Upper lobe of left lung (tissue), 6 donors: ENCODE measurements at regions not wholly inside any gene's neighbourhood (a gene's known extent, or its start where the extent isn't known, plus 50 kb on each side); places are given as distances from the start of the nearest gene placed in this dataset.

Source experiments
- ATAC-seq, 2 donors: fragments of 200-7000 bp; cut with Tn5 transposase; one replicate each; pipeline ENCODE4 v1.9.1; 2022; ENCODE audit warnings: mild to moderate bottlenecking in 2 of 2, moderate library complexity in 2 of 2; ENCODE audit not compliant: low FRiP score in 2 of 2
- DNase-seq, 2 donors: peaks; one replicate each; pipeline ENCODE4 v3.0.0-alpha.2; 2019 to 2020
- H3K27ac ChIP-seq, 4 donors: fragments of 200-600 bp; sonication (generic); one replicate each; pipeline ENCODE4 v1.5.1; 2016 to 2019
- H3K27me3 ChIP-seq, 4 donors: fragments of 200-600 bp; sonication (generic); one replicate each; pipeline ENCODE4 v1.5.1; 2017 to 2019
- H3K36me3 ChIP-seq, 4 donors: fragments of 200-600 bp; sonication (generic); one replicate each; pipeline ENCODE4 v1.5.1; 2016 to 2019
- H3K4me1 ChIP-seq, 4 donors: fragments of 200-600 bp; sonication (generic); one replicate each; pipeline ENCODE4 v1.5.1; 2018 to 2019
- H3K4me3 ChIP-seq, 4 donors: fragments of 200-600 bp; sonication (generic); one replicate each; pipeline ENCODE4 v1.5.1; 2017 to 2019; ENCODE audit warnings: mild to moderate bottlenecking in 2 of 4, moderate library complexity in 1 of 4
- H3K9me3 ChIP-seq, 4 donors: fragments of 200-600 bp; sonication (generic); one replicate each; pipeline ENCODE4 v1.5.1; 2018 to 2019
- EP300 ChIP-seq, 4 donors: sonication (generic); formaldehyde crosslinking; IDR thresholded peaks; one replicate each; pipeline ENCODE4 v1.5.1; 2017; ENCODE audit warnings: antibody characterized with exemption in 4 of 4, control low read depth in 2 of 4
- POLR2A ChIP-seq, 4 donors: fragments of 450-650 bp; IDR thresholded peaks; one replicate each; pipeline ENCODE4 v1.5.1; 2016 to 2017; ENCODE audit warnings: antibody characterized with exemption in 4 of 4, mild to moderate bottlenecking in 2 of 4
- POLR2AphosphoS5 ChIP-seq, 2 donors: sonication (generic); formaldehyde crosslinking; IDR thresholded peaks; one replicate each; pipeline ENCODE4 v1.5.1; 2017; ENCODE audit warnings: antibody characterized with exemption in 2 of 2
- WGBS, 2 donors: methylation state at CpG; one replicate each; pipeline ENCODE4 v1.1.5; 2017 to 2018; 5-methylcytosine and 5-hydroxymethylcytosine counted together
- TF ChIP-seq, protein P1 (sequence below), 6 experiments: fragments of 450-650 bp in 4 of 6; fragments of 200-600 bp in 2 of 6; sonication (generic) in 2 of 6; IDR thresholded peaks; one replicate each; pipeline ENCODE4 v1.5.1; 2016 to 2019; ENCODE audit warnings: antibody characterized with exemption in 6 of 6
- donor health status: DM: no; HTN: no; CAD: no; lungs with moderate emphysema.
- donor health status: DM: no; HTN: yes; CAD: no; lungs with severe emphysema.

DNA sequence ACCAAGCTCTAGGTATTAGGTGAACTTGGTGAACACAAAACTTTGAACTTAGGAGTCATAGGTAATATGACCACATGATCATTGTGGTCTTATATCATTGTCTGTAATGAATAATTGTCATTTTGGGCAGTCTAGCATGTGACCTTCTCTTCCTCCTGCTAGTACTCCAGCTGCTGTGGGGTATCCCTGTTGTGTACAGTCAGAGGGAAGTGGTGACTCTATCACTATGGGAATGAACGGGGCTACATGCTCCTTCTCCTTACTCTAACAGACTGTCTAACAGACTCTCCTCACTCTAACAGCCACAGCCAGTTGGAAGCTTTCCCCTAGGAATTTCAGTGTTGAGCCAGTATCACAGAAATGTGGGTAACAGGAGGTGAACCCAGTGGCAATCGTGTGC lies 68.2 kb upstream of the NEDD4L start:
- TF ChIP-seq POLR2A (IDR thresholded peaks at IDR 0.05) (no peak), EP300 (IDR thresholded peaks at IDR 0.05) (no peak), POLR2AphosphoS5 (IDR thresholded peaks at IDR 0.05) (no peak)
- TF ChIP-seq, protein P1, sequence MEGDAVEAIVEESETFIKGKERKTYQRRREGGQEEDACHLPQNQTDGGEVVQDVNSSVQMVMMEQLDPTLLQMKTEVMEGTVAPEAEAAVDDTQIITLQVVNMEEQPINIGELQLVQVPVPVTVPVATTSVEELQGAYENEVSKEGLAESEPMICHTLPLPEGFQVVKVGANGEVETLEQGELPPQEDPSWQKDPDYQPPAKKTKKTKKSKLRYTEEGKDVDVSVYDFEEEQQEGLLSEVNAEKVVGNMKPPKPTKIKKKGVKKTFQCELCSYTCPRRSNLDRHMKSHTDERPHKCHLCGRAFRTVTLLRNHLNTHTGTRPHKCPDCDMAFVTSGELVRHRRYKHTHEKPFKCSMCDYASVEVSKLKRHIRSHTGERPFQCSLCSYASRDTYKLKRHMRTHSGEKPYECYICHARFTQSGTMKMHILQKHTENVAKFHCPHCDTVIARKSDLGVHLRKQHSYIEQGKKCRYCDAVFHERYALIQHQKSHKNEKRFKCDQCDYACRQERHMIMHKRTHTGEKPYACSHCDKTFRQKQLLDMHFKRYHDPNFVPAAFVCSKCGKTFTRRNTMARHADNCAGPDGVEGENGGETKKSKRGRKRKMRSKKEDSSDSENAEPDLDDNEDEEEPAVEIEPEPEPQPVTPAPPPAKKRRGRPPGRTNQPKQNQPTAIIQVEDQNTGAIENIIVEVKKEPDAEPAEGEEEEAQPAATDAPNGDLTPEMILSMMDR (IDR thresholded peaks at IDR 0.05): no peak
- DNase-seq: no peak
- Histone ChIP-seq H3K27me3 (no peaks in the 10 kb centered on the region), H3K4me1 (peaks cover 4 to 19% (median 6%) of the 10 kb centered on the region in 4 donors), H3K9me3 (no peaks in the 10 kb centered on the region), H3K4me3 (peak overlapping the region in 2 of 4 donors; percentile 15 to 19), H3K36me3 (no peaks in the 10 kb centered on the region), H3K27ac (peak overlapping the region; percentile 55 to 81 (median 70))
- 43 to 45% methylated on average over 2 of the region's 2 CpGs for WGBS, 2 donors
- peak; percentile 42 to 55 for ATAC-seq

DNA sequence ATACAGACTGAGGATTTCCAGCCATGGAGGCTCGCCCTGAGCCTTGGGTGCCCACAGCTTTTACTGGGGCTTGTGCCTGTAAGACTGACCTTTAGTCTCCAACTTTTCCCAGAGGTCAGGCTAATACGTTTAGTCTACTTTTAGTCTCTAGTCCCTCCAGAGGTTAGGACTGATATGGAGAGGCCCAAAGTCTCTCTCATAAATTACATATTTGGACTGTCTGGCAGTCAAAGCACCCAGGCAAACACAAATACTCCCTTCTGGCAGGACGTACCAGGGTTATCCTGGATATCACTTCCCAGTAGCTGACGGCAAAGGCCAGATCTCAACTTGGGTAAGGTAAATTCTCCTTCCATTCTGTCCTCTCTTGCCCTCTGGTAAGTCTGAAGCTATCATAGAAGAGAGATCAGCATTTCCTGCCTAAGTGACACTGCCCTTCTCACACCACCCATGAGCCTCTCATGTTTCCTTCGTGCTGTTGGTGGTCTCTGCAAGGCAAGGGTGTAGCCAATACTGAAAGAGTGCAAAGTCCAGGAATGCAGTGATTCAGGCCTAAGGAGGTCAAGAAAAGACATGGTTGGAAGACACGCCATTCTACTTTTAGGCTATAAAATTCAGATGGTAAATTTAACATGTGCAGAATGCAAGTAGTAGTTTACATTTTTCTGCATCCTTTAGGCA lies 69.3 kb upstream of the NEDD4L start:
- TF ChIP-seq POLR2AphosphoS5 (IDR thresholded peaks at IDR 0.05) (no peak), POLR2A (IDR thresholded peaks at IDR 0.05) (no peak), EP300 (IDR thresholded peaks at IDR 0.05) (no peak)
- TF ChIP-seq, protein P1 (IDR thresholded peaks at IDR 0.05): no peak
- ATAC-seq: no peak
- DNase-seq: no peak
- Histone ChIP-seq H3K4me1 (peaks cover 4 to 15% (median 6%) of the 10 kb centered on the region in 4 donors), H3K27me3 (no peaks in the 10 kb centered on the region), H3K36me3 (no peaks in the 10 kb centered on the region), H3K27ac (no peak overlapping the region), H3K9me3 (no peaks in the 10 kb centered on the region), H3K4me3 (no peak overlapping the region)
- WGBS, 2 donors: 82 to 84% methylated on average over 6 of the region's 6 CpGs

DNA sequence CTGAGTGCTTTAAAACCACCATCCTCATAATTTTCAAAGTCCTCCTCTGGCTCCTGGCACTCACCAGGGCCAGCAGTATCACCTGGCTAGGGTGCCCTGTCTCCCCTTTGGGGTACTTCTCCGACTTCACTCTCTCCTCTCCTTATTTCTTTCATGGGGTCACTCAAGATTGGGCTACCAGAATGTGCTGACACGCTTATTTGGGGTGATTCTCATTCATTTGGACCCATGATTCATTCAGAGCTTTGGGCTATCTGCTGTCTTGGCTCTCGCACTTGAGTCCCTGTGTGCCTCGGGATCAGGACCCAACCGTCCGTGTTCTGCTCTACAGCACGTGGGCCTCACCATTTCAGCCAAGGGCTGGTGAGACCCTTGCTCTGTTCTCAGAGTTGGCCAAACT lies 70.1 kb upstream of the NEDD4L start:
- Histone ChIP-seq H3K4me3 (no peak overlapping the region), H3K4me1 (peaks cover 4 to 15% (median 6%) of the 10 kb centered on the region in 4 donors), H3K27ac (no peak overlapping the region), H3K27me3 (no peaks in the 10 kb centered on the region), H3K36me3 (no peaks in the 10 kb centered on the region), H3K9me3 (no peaks in the 10 kb centered on the region)
- ATAC-seq (no peak), DNase-seq (no peak)
- TF ChIP-seq POLR2A (IDR thresholded peaks at IDR 0.05): no peak
- 93 to 94% methylated on average over 7 of the region's 7 CpGs for WGBS, 2 donors

DNA sequence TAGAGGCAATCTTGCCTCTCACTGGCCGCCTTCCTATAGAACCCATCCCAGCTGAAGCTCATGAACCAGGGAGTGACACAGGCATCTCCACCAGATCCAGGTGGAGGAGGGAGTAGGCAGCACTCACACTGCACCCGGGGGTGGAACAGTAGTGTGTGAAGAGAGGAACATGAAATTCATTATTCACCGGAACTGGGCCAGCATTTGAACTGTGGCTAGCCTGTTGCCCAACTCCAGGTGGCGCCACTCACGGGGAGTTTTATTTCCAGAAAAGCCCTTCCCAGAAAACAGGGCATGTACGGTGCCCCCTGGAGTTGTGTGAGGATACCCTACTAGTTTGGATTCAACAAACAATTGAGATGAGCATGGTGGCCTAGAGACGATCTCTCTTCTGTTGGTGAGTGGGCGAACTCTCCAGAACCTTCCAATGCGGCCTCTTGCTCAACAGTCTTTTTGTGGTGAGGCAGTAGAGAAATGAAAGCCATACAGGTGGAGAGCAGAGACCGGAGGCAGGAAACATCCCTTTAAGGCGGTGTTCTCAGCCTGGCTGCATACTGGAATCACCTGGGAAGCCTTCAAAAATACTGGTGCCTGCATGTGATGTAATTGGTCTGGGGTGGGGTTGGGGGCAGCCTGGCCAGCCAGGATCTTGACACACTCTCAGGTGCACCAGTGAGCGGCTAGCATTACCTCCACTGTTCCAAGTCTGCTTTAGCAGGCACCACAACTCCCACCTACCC lies 73.5 kb upstream of the NEDD4L start:
- Histone ChIP-seq H3K9me3 (no peaks in the 10 kb centered on the region), H3K4me3 (no peak overlapping the region), H3K27me3 (no peaks in the 10 kb centered on the region), H3K4me1 (peaks cover 0 to 4% (median 0%) of the 10 kb centered on the region in 4 donors), H3K27ac (no peak overlapping the region), H3K36me3 (no peaks in the 10 kb centered on the region)
- TF ChIP-seq EP300 (IDR thresholded peaks at IDR 0.05) (no peak), POLR2AphosphoS5 (IDR thresholded peaks at IDR 0.05) (no peak), POLR2A (IDR thresholded peaks at IDR 0.05) (no peak)
- TF ChIP-seq, protein P1 (IDR thresholded peaks at IDR 0.05): no peak
- ATAC-seq: no peak
- WGBS, 2 donors: 87 to 90% methylated on average over 12 of the region's 12 CpGs
- no peak for DNase-seq

DNA sequence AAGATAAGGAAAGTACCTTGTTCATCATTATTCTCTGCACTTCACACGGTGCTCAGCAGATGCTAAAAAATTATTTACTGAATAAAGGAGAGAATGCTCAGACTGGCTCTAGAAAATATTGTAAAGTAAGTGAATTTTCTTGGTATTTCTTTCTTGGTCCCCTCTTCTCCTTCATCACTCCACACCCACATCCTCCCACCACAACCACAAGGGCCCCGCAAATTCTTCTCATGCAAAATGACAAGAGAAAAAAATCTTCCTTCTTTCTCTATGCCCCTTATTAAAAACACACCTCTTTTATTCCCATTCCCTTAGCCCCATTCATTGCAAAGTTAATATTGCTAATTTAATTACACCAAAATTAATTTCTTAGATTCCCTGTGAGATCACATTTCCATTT lies 74.2 kb upstream of the NEDD4L start:
- no peak overlapping the region for H3K4me3 ChIP-seq
- no peaks in the 10 kb centered on the region for H3K9me3 ChIP-seq
- DNase-seq: no peak
- H3K27me3 ChIP-seq: no peaks in the 10 kb centered on the region
- no peak overlapping the region for H3K27ac ChIP-seq
- H3K4me1 ChIP-seq: no peaks in the 10 kb centered on the region
- TF ChIP-seq EP300 (IDR thresholded peaks at IDR 0.05) (no peak), POLR2A (IDR thresholded peaks at IDR 0.05) (no peak), POLR2AphosphoS5 (IDR thresholded peaks at IDR 0.05) (no peak)
- TF ChIP-seq, protein P1 (IDR thresholded peaks at IDR 0.05): no peak
- no peak for ATAC-seq
- no peaks in the 10 kb centered on the region for H3K36me3 ChIP-seq
- WGBS, 2 donors: 65 to 66% methylated on average over 2 of the region's 2 CpGs
